Mucosa of descending colon (tissue), 3 donors: ENCODE measurements at regions not wholly inside any gene's neighbourhood (a gene's known extent, or its start where the extent isn't known, plus 50 kb on each side); places are given as distances from the start of the nearest gene placed in this dataset.

Source experiments
- ATAC-seq: fragments of 200-7000 bp; cut with Tn5 transposase; one replicate; pipeline ENCODE4 v1.9.1; 2020; ENCODE audit warnings: mild to moderate bottlenecking, moderate library complexity
- DNase-seq, 3 donors: peaks; one replicate each; pipeline ENCODE4 v3.0.0-alpha.2; 2020
- H3K36me3 ChIP-seq: fragments of 200-600 bp; one replicate; pipeline ENCODE4 v1.8.0; 2021; ENCODE audit warnings: low read depth, mild to moderate bottlenecking
- H3K4me1 ChIP-seq: fragments of 200-600 bp; one replicate; pipeline ENCODE4 v1.8.0; 2021; ENCODE audit warnings: low read depth, mild to moderate bottlenecking
- H3K4me3 ChIP-seq: fragments of 200-600 bp; one replicate; pipeline ENCODE4 v1.8.0; 2021; ENCODE audit warnings: mild to moderate bottlenecking
- H3K9me3 ChIP-seq: fragments of 200-600 bp; one replicate; pipeline ENCODE4 v1.8.0; 2021; ENCODE audit warnings: mild to moderate bottlenecking
- intact Hi-C, 2 donors: fragments of 100-400 bp; cut with DNase I in 1 of 2; cut with micrococcal nuclease in 1 of 2; formaldehyde crosslinking; loops; one replicate each; pipeline versions ENCODE4 v1.11.0 to v1.11.1; 2022; cut with DNase I, micrococcal nuclease
- TF ChIP-seq, protein P1 (sequence below): fragments of 200-600 bp; IDR thresholded peaks from one replicate; pipeline ENCODE4 v1.8.0; 2022; ENCODE audit warnings: antibody characterized with exemption, mild to moderate bottlenecking
- donor health status: DM: no; HTN: no; CAD: no; lungs with moderate emphysema.
- donor health status: DM: no; HTN: no; CAD: no.
- donor health status: DM: no; HTN: yes; CAD: no.

DNA sequence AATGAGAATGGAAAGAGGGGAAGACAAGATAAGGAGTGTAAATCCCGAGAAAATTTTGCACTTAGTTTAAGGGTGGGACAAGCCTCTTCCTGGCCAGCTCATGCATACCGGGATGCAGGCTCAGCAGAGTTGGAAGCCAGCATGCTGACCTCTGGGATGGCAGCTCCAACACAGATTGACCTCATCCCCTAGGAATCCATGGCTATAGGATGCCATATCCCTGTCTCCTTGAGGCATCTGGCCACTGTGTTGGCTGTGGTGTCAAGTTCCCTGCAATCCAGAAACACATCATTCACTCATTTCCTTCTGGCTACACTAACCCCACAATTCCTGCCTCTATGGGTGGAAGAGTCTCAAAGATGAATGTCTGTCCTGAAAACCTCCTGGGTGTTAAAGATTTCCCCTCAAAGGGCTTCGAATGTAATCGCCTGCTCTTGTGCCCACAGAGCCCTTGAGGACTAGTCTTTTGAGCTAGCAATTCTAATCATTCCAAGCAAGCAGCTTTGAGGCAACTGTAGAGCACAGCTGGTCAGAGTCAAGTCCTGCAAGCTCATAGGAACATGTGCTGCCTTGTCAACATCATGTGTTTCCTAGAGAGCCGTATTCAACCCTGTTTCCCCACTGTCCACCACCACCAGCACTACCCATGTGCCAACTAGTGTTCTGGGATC is 141.4 kb downstream of the PMP22 start:
- TF ChIP-seq, protein P1, sequence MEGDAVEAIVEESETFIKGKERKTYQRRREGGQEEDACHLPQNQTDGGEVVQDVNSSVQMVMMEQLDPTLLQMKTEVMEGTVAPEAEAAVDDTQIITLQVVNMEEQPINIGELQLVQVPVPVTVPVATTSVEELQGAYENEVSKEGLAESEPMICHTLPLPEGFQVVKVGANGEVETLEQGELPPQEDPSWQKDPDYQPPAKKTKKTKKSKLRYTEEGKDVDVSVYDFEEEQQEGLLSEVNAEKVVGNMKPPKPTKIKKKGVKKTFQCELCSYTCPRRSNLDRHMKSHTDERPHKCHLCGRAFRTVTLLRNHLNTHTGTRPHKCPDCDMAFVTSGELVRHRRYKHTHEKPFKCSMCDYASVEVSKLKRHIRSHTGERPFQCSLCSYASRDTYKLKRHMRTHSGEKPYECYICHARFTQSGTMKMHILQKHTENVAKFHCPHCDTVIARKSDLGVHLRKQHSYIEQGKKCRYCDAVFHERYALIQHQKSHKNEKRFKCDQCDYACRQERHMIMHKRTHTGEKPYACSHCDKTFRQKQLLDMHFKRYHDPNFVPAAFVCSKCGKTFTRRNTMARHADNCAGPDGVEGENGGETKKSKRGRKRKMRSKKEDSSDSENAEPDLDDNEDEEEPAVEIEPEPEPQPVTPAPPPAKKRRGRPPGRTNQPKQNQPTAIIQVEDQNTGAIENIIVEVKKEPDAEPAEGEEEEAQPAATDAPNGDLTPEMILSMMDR: no peak
- intact Hi-C loops: no loop called here
- Histone ChIP-seq H3K36me3 (no peaks in the 10 kb centered on the region), H3K4me3 (no peak overlapping the region), H3K9me3 (no peaks in the 10 kb centered on the region), H3K4me1 (no peaks in the 10 kb centered on the region)
- ATAC-seq (no peak), DNase-seq (no peak)

GRCh38 chr17:15122857-15123256 is 142.3 kb downstream of the PMP22 start:
- no peak overlapping the region for H3K4me3 ChIP-seq
- DNase-seq: no peak
- no peaks in the 10 kb centered on the region for H3K36me3 ChIP-seq
- no peak for ATAC-seq
- no peaks in the 10 kb centered on the region for H3K4me1 ChIP-seq
- intact Hi-C loops: no loop called here
- TF ChIP-seq, protein P1: no peak
- no peaks in the 10 kb centered on the region for H3K9me3 ChIP-seq

DNA sequence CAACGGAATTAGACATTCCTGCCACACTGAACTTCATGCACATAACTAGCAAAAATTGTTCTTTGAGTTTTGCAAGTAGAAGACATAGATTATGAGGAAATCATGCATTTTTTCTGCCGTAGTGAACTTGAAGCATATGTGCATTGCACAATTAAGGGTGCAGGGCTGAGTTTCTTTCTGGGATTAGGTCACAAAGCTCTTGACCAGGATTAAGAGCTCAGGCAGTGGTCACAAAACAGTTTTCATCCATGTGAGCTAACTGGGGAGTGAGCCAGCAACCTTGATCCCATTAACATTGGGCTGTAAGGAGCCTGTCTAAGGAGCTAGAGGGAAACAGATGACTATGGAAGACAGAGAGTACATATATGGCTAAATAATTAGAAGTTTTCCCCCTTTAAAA is 143.7 kb downstream of the PMP22 start:
- Histone ChIP-seq H3K4me3 (no peak overlapping the region), H3K36me3 (no peaks in the 10 kb centered on the region), H3K4me1 (no peaks in the 10 kb centered on the region), H3K9me3 (peaks cover 2% of the 10 kb centered on the region)
- intact Hi-C loops: no loop called here
- TF ChIP-seq, protein P1: no peak
- DNase-seq (peak in 1 of 3 donors; percentile 28), ATAC-seq (no peak)

DNA sequence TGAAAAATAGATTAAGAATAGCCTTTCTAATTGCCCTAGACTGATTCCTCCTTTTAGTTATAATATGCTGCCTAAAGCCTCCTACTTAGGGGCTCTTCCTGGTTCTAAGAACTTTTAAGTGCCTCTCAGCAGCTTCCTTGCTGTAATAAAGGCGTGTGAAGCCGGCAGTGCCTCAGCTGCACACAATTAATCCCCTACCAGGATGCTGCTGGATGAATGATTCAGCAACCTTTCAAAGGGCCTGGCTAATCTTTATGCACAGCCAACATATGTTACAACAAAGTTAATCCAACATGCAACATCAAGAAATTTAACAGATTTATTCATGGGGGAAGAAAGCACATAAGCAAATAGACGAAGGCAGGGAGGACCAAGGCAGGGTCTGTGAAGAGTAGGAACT is 145.2 kb downstream of the PMP22 start:
- no peaks in the 10 kb centered on the region for H3K4me1 ChIP-seq

GRCh38 chr17:15117239-15117638 is 147.9 kb downstream of the PMP22 start:
- H3K4me3 ChIP-seq: no peak overlapping the region
- no peaks in the 10 kb centered on the region for H3K4me1 ChIP-seq
- DNase-seq (no peak), ATAC-seq (no peak)
- TF ChIP-seq, protein P1: no peak
- intact Hi-C loops: no loop called here
- peaks cover 5% of the 10 kb centered on the region for H3K9me3 ChIP-seq
- H3K36me3 ChIP-seq: no peaks in the 10 kb centered on the region

More for the DNA sequence above, 145.2 kb downstream of the PMP22 start:
- TF ChIP-seq, protein P1: no peak
- H3K9me3 ChIP-seq: peaks cover 5% of the 10 kb centered on the region
- no peaks in the 10 kb centered on the region for H3K36me3 ChIP-seq
- intact Hi-C loops: no loop called here
- DNase-seq (no peak), ATAC-seq (no peak)
- H3K4me3 ChIP-seq: no peak overlapping the region
